HCT116 (cell line): ENCODE measurements at regions not wholly inside any gene's neighbourhood (a gene's known extent, or its start where the extent isn't known, plus 50 kb on each side); places are given as distances from the start of the nearest gene placed in this dataset.
"Not testable (repeated sequence)": the region's sequence is repeated elsewhere in the genome, so short reads cannot be mapped to it uniquely, and the experiment has no call there.

Experiments
- ATAC-seq: fragments of 200-7000 bp; cut with Tn5 transposase; 2 replicates; pipeline ENCODE4 v1.9.1; 2020; ENCODE audit warnings: mild to moderate bottlenecking, moderate library complexity
- BruUV-seq: library from RNA; stranded (reverse); fragments of 400-500 nt; replicated peaks from 2 replicates; lab custom pipeline; 2021; lab: Mats Ljungman, UMichigan
- CTCF ChIA-PET: fragments of 300-600 bp; sonication (Branson Sonifier 250); formaldehyde crosslinking; loops from one replicate; lab custom pipeline; 2021; ENCODE audit warnings: antibody characterized with exemption; lab: Charles Lee
- POLR2A ChIA-PET: fragments of 300-600, 350-600 bp; sonication (Branson Sonifier 250); formaldehyde crosslinking; loops from one replicate; lab custom pipeline; 2021; ENCODE audit warnings: antibody characterized with exemption; lab: Charles Lee
- RAD21 ChIA-PET, 2 experiments: fragments of 300-600 bp; sonication (Branson Sonifier 250); formaldehyde crosslinking; loops; one replicate each; lab custom pipeline; 2023; ENCODE audit warnings: low total read pairs in 2 of 2; ENCODE audit not compliant: uncharacterized antibody in 2 of 2, unreplicated experiment in 2 of 2, low non-redundant PET in 1 of 2; lab: Charles Lee
- DNase-seq: peaks from one replicate; pipeline ENCODE4 v3.0.0-alpha.2; 2010; ENCODE audit warnings: low read depth, low spot score
- H2AFZ ChIP-seq: fragments of 200-600 bp; shearing (Covaris generic), sonication (generic); 2 replicates; pipeline ENCODE4 v1.6.1; 2017; ENCODE audit warnings: low read depth, mixed run types, mixed read lengths, antibody characterized with exemption, low read length; ENCODE audit not compliant: poor library complexity, severe bottlenecking
- H3K27ac ChIP-seq: 2 replicates; pipeline ENCODE4 v1.5.1; 2012; ENCODE audit warnings: low read depth, low read length
- H3K27me3 ChIP-seq: fragments of 200-600 bp; sonication (generic); 2 replicates; pipeline ENCODE4 v1.6.1; 2016; ENCODE audit warnings: mixed run types, low read length, mixed read lengths; ENCODE audit not compliant: insufficient read depth
- H3K36me3 ChIP-seq, 2 experiments: fragments of 200-500 bp in 1 of 2; fragments of 200-600 bp in 1 of 2; sonication (Bioruptor generic) in 1 of 2; sonication (generic) in 1 of 2; 2 replicates each; pipeline versions ENCODE4 v1.5.1 to v1.6.1; 2014 to 2016; ENCODE audit warnings: low read length in 2 of 2, inconsistent platforms in 1 of 2, mixed read lengths in 1 of 2, mixed run types in 1 of 2; ENCODE audit not compliant: insufficient read depth in 2 of 2, control insufficient read depth in 1 of 2
- H3K4me1 ChIP-seq, 2 experiments: fragments of 200-600 bp in 1 of 2; sonication (generic) in 1 of 2; 2 replicates each; pipeline versions ENCODE4 v1.5.1 to v1.6.1; 2012 to 2017; ENCODE audit warnings: low read length in 2 of 2, inconsistent platforms in 1 of 2, mild to moderate bottlenecking in 1 of 2, mixed read lengths in 1 of 2, mixed run types in 1 of 2, moderate library complexity in 1 of 2; ENCODE audit not compliant: insufficient read depth in 2 of 2, control insufficient read depth in 1 of 2
- H3K4me2 ChIP-seq: fragments of 200-600 bp; sonication (generic); 2 replicates; pipeline ENCODE4 v1.6.1; 2017; ENCODE audit warnings: mixed run types, low read length, mixed read lengths
- H3K4me3 ChIP-seq, 2 experiments: fragments of 200-600 bp in 1 of 2; sonication (generic) in 1 of 2; replicated peaks in 1 of 2; 2 replicates each; pipeline ENCODE4 v1.5.1; 2011 to 2016; ENCODE audit warnings: low read length in 2 of 2, control low read depth in 1 of 2, low read depth in 1 of 2, mild to moderate bottlenecking in 1 of 2, mixed read lengths in 1 of 2, mixed run types in 1 of 2
- H3K79me2 ChIP-seq: fragments of 200-600 bp; sonication (generic); 2 replicates; pipeline ENCODE4 v1.6.1; 2017; ENCODE audit warnings: mild to moderate bottlenecking, mixed run types, low read length, moderate library complexity, mixed read lengths; ENCODE audit not compliant: insufficient read depth
- H3K9ac ChIP-seq: fragments of 200-600 bp; sonication (generic); 2 replicates; pipeline ENCODE4 v1.6.1; 2016; ENCODE audit warnings: low read length, mixed read lengths
- H3K9me2 ChIP-seq: fragments of 200-600 bp; sonication (generic), shearing (Covaris generic); 2 replicates; pipeline ENCODE4 v1.6.1; 2017; ENCODE audit warnings: mixed run types, mild to moderate bottlenecking, moderate library complexity; ENCODE audit not compliant: insufficient read depth
- H3K9me3 ChIP-seq, 2 experiments: fragments of 200-500 bp in 1 of 2; fragments of 200-600 bp in 1 of 2; sonication (Bioruptor generic) in 1 of 2; sonication (generic) in 1 of 2; 2 replicates each; pipeline ENCODE4 v1.6.1; 2014 to 2017; ENCODE audit warnings: low read length in 2 of 2, mixed read lengths in 2 of 2, inconsistent platforms in 1 of 2, low read depth in 1 of 2, mild to moderate bottlenecking in 1 of 2, mixed run types in 1 of 2, moderate library complexity in 1 of 2; ENCODE audit not compliant: control insufficient read depth in 1 of 2, insufficient read depth in 1 of 2
- H4K20me1 ChIP-seq: fragments of 200-600 bp; sonication (generic), shearing (Covaris generic); 2 replicates; pipeline ENCODE4 v1.6.1; 2017; ENCODE audit warnings: mixed run types, mild to moderate bottlenecking, moderate library complexity; ENCODE audit not compliant: insufficient read depth
- TCF7L2 ChIP-seq: IDR thresholded peaks from 2 replicates; pipeline ENCODE4 v1.7.0; 2011; ENCODE audit warnings: borderline replicate concordance, inconsistent platforms; ENCODE audit not compliant: insufficient read depth, insufficient read length; ENCODE audit errors: extremely low read depth
- intact Hi-C: fragments of 100-400 bp; cut with micrococcal nuclease; formaldehyde crosslinking; loops from 2 replicates; pipeline ENCODE4 v1.10.0; 2022
- TF ChIP-seq, protein P1 (sequence below), 3 experiments: fragments of 200-600 bp in 1 of 3; sonication (generic) in 1 of 3; IDR thresholded peaks in 2 of 3; conservative IDR thresholded peaks in 1 of 3; 2 replicates each; pipeline ENCODE4 v1.5.1; 2012 to 2017; ENCODE audit warnings: low read depth in 2 of 3, low read length in 2 of 3, antibody characterized with exemption in 1 of 3, borderline replicate concordance in 1 of 3, control low read depth in 1 of 3, mild to moderate bottlenecking in 1 of 3, mixed read lengths in 1 of 3, mixed run types in 1 of 3, moderate library complexity in 1 of 3; ENCODE audit not compliant: insufficient read depth in 1 of 3
- TF ChIP-seq, protein P2 (sequence below): IDR thresholded peaks from 2 replicates; pipeline ENCODE4 v1.6.1; 2011; ENCODE audit warnings: mild to moderate bottlenecking, low read length, moderate library complexity; ENCODE audit not compliant: insufficient replicate concordance; ENCODE audit errors: extremely low read depth

DNA sequence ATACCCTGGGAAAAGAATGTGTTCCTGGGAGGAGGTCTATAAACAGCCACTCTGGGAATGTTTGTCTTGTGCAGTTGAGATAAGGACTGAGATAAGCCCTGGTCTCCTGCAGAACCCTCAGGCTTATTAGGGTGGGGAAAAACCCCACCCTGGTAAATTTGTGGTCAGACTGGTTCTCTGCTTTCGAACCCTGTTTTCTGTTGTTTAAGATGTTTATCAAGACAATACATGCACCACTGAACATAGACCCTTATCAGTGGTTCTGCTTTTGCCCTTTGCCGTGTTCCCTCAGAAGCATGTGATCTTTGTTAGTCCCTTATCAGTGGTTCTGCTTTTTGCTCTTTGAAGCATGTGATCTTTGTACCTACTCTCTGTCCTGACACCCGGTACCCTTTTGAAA is 956.0 kb downstream of the GRID1 start:
- intact Hi-C loops, H2AFZ ChIP-seq, H3K4me1 ChIP-seq, H3K9ac ChIP-seq, H3K36me3 ChIP-seq, H3K4me2 ChIP-seq, H3K9me2 ChIP-seq, H3K27ac ChIP-seq, CTCF ChIA-PET, DNase-seq, RAD21 ChIA-PET, ATAC-seq, H3K9me3 ChIP-seq, H3K79me2 ChIP-seq, BruUV-seq, H3K4me3 ChIP-seq, H4K20me1 ChIP-seq, POLR2A ChIA-PET: not testable (repeated sequence)
- H3K27me3 ChIP-seq = peaks cover 20% of the 10 kb centered on the region

DNA sequence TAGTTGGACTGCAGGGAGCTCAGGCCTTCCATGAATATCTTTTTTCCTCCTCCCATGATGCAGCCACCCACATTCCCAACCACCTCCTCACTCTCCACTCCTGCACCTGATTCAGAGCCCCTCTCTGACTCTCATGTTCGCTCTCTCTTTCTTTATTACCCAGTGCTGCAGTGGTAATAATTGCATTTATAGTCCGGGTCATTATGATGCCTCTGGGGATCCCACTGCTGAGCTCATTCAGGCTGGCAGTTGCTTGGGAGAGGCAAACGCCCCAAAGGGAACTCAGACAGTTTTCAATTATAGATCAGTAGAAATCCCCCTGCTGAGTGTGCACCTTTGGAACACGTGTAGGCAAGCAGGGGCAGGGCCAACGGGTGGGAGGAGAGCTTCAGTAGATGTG is 953.0 kb downstream of the GRID1 start:
- CTCF ChIA-PET = no interaction called here

More for the DNA sequence above, 953.0 kb downstream of the GRID1 start:
- peaks cover 20% of the 10 kb centered on the region for H3K27me3 ChIP-seq
- H2AFZ ChIP-seq = no peak overlapping the region
- ChIA-PET POLR2A (no interaction called here), RAD21 (no interaction called here)
- H4K20me1 ChIP-seq = no peaks in the 10 kb centered on the region
- H3K4me2 ChIP-seq = no peak overlapping the region
- ATAC-seq (no peak), DNase-seq (no peak)
- no peak overlapping the region for H3K27ac ChIP-seq
- no peaks in the 10 kb centered on the region for H3K9me3 ChIP-seq
- H3K4me3 ChIP-seq = no peak overlapping the region
- no peaks in the 10 kb centered on the region for H3K4me1 ChIP-seq
- no TSS peak for BruUV-seq
- no peak overlapping the region for H3K9ac ChIP-seq
- no peaks in the 10 kb centered on the region for H3K36me3 ChIP-seq
- no peaks in the 10 kb centered on the region for H3K79me2 ChIP-seq
- no peaks in the 10 kb centered on the region for H3K9me2 ChIP-seq
- TF ChIP-seq, protein P1, sequence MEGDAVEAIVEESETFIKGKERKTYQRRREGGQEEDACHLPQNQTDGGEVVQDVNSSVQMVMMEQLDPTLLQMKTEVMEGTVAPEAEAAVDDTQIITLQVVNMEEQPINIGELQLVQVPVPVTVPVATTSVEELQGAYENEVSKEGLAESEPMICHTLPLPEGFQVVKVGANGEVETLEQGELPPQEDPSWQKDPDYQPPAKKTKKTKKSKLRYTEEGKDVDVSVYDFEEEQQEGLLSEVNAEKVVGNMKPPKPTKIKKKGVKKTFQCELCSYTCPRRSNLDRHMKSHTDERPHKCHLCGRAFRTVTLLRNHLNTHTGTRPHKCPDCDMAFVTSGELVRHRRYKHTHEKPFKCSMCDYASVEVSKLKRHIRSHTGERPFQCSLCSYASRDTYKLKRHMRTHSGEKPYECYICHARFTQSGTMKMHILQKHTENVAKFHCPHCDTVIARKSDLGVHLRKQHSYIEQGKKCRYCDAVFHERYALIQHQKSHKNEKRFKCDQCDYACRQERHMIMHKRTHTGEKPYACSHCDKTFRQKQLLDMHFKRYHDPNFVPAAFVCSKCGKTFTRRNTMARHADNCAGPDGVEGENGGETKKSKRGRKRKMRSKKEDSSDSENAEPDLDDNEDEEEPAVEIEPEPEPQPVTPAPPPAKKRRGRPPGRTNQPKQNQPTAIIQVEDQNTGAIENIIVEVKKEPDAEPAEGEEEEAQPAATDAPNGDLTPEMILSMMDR (IDR thresholded peaks at IDR 0.05 in 2 of 3, conservative IDR thresholded peaks at IDR 0.05 in 1 of 3; ENCODE audit: borderline replicate concordance in 1 of 3, insufficient read depth in 1 of 3, low read depth in 2 of 3, low read length in 2 of 3) = no peak
- TF ChIP-seq, protein P2, sequence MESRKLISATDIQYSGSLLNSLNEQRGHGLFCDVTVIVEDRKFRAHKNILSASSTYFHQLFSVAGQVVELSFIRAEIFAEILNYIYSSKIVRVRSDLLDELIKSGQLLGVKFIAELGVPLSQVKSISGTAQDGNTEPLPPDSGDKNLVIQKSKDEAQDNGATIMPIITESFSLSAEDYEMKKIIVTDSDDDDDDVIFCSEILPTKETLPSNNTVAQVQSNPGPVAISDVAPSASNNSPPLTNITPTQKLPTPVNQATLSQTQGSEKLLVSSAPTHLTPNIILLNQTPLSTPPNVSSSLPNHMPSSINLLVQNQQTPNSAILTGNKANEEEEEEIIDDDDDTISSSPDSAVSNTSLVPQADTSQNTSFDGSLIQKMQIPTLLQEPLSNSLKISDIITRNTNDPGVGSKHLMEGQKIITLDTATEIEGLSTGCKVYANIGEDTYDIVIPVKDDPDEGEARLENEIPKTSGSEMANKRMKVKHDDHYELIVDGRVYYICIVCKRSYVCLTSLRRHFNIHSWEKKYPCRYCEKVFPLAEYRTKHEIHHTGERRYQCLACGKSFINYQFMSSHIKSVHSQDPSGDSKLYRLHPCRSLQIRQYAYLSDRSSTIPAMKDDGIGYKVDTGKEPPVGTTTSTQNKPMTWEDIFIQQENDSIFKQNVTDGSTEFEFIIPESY = no peak
- no peak for TF ChIP-seq TCF7L2
- intact Hi-C loops = no loop called here
